ENCODE measurements at regions not wholly inside any gene's neighbourhood (a gene's known extent, or its start where the extent isn't known, plus 50 kb on each side); places are given as distances from the start of the nearest gene placed in this dataset.

- H3K4me3 ChIP-seq: no peak overlapping the region
- CTCF ChIA-PET: no interaction called here
- H3F3A ChIP-seq (ENCODE audit: insufficient read depth, low read depth): no peaks in the 10 kb centered on the region
- no peaks in the 10 kb centered on the region for H3K4me1 ChIP-seq (replicated peaks; ENCODE audit: insufficient read depth)
- no peaks in the 10 kb centered on the region for H3K36me3 ChIP-seq (ENCODE audit: low read depth)
- TF ChIP-seq EZH2 (IDR thresholded peaks at IDR 0.05; ENCODE audit: low read depth): no peak
- TF ChIP-seq CTCF (conservative IDR thresholded peaks at IDR 0.05): no peak
- intact Hi-C loops (cut with micrococcal nuclease; ENCODE audit: unreplicated experiment): no loop called here
- no peaks in the 10 kb centered on the region for H3K79me2 ChIP-seq (ENCODE audit: low read depth)
- no peaks in the 10 kb centered on the region; the same call in 1 of the 2 replicates for H3K9me3 ChIP-seq (ENCODE audit: insufficient read depth, low read depth)
- BruUV-seq (replicated peaks): no TSS peak
- H3K27me3 ChIP-seq (ENCODE audit: insufficient read depth, low read depth): no peaks in the 10 kb centered on the region
- no peak for DNase-seq
- no peak overlapping the region for H3K27ac ChIP-seq
- H2AFZ ChIP-seq: no peak overlapping the region
- H4K20me1 ChIP-seq (ENCODE audit: insufficient read depth): no peaks in the 10 kb centered on the region
- no peaks in the 10 kb centered on the region for H3K9me2 ChIP-seq (ENCODE audit: insufficient read depth)
- POLR2A ChIA-PET (ENCODE audit: unreplicated experiment): no interaction called here
- H3K4me2 ChIP-seq: no peak overlapping the region
These were observed 77.4 kb upstream of the SPATA31E1 start for GRCh38 chr9:87805259-87805658.

GRCh38 chr9:87810008-87810407, 72.7 kb upstream of the SPATA31E1 start:
- no peaks in the 10 kb centered on the region for H3K4me1 ChIP-seq (replicated peaks; ENCODE audit: insufficient read depth)
- BruUV-seq (replicated peaks): no TSS peak
- no peak overlapping the region for H3K4me3 ChIP-seq
- H3F3A ChIP-seq (ENCODE audit: insufficient read depth, low read depth): no peaks in the 10 kb centered on the region
- no peaks in the 10 kb centered on the region for H3K36me3 ChIP-seq (ENCODE audit: low read depth)
- no peak overlapping the region for H3K27ac ChIP-seq
- no peak for TF ChIP-seq EZH2 (IDR thresholded peaks at IDR 0.05; ENCODE audit: low read depth)
- no peak for TF ChIP-seq CTCF (conservative IDR thresholded peaks at IDR 0.05)
- H4K20me1 ChIP-seq (ENCODE audit: insufficient read depth): no peaks in the 10 kb centered on the region
- peak in 1 of 2 experiments; percentile 12 for DNase-seq
- H2AFZ ChIP-seq: no peak overlapping the region
- intact Hi-C loops (cut with micrococcal nuclease; ENCODE audit: unreplicated experiment): no loop called here
- no peaks in the 10 kb centered on the region for H3K27me3 ChIP-seq (ENCODE audit: insufficient read depth, low read depth)
- POLR2A ChIA-PET (ENCODE audit: unreplicated experiment): no interaction called here
- H3K9me3 ChIP-seq (ENCODE audit: insufficient read depth, low read depth): no peaks in the 10 kb centered on the region; the same call in 1 of the 2 replicates
- no peaks in the 10 kb centered on the region for H3K9me2 ChIP-seq (ENCODE audit: insufficient read depth)
- H3K79me2 ChIP-seq (ENCODE audit: low read depth): no peaks in the 10 kb centered on the region
- H3K4me2 ChIP-seq: no peak overlapping the region
- CTCF ChIA-PET: no interaction called here

GRCh38 chr9:87810679-87811178, 71.9 kb upstream of the SPATA31E1 start:
- Histone ChIP-seq H3K4me3 (no peak overlapping the region), H2AFZ (no peak overlapping the region), H3K27ac (no peak overlapping the region), H3K36me3 (ENCODE audit: low read depth) (no peaks in the 10 kb centered on the region), H3F3A (ENCODE audit: insufficient read depth, low read depth) (no peaks in the 10 kb centered on the region), H3K27me3 (ENCODE audit: insufficient read depth, low read depth) (no peaks in the 10 kb centered on the region), H3K4me2 (no peak overlapping the region), H3K9me3 (ENCODE audit: insufficient read depth, low read depth) (no peaks in the 10 kb centered on the region; the same call in 1 of the 2 replicates), H4K20me1 (ENCODE audit: insufficient read depth) (no peaks in the 10 kb centered on the region), H3K9me2 (ENCODE audit: insufficient read depth) (no peaks in the 10 kb centered on the region), H3K79me2 (ENCODE audit: low read depth) (no peaks in the 10 kb centered on the region), H3K4me1 (replicated peaks; ENCODE audit: insufficient read depth) (no peaks in the 10 kb centered on the region)
- intact Hi-C loops (cut with micrococcal nuclease; ENCODE audit: unreplicated experiment): no loop called here
- ChIA-PET CTCF (no interaction called here), POLR2A (ENCODE audit: unreplicated experiment) (no interaction called here)
- BruUV-seq (replicated peaks): no TSS peak
- DNase-seq: peak in 1 of 2 experiments; percentile 1
- TF ChIP-seq CTCF (conservative IDR thresholded peaks at IDR 0.05): no peak
- TF ChIP-seq EZH2 (IDR thresholded peaks at IDR 0.05; ENCODE audit: low read depth): no peak

Measured in PC-9 (cell line).